HEK293 (cell line): ENCODE measurements at regions not wholly inside any gene's neighbourhood (a gene's known extent, or its start where the extent isn't known, plus 50 kb on each side); places are given as distances from the start of the nearest gene placed in this dataset.

Experiments
- CTCF ChIA-PET: fragments of 350-600 bp; formaldehyde crosslinking; extraction: SDS; loops from one replicate; lab custom pipeline; 2021; ENCODE audit warnings: antibody characterized with exemption; lab: Yijun Ruan, JAX
- POLR2A ChIA-PET: fragments of 300-600 bp; formaldehyde crosslinking; extraction: SDS; loops from one replicate; lab custom pipeline; 2020; ENCODE audit warnings: antibody characterized with exemption, inconsistent platforms; lab: Yijun Ruan, JAX
- H3K27ac ChIP-seq: fragments of 200-500 bp; sonication (Bioruptor generic); 2 replicates; pipeline ENCODE4 v1.5.1; 2014; ENCODE audit warnings: low read depth, low read length, control low read depth, inconsistent platforms; ENCODE audit errors: extremely low read depth
- H3K36me3 ChIP-seq, 2 experiments: fragments of 200-500 bp in 1 of 2; sonication (Bioruptor generic) in 1 of 2; 1 replicate in 1 of 2; 2 replicates in 1 of 2; pipeline ENCODE4 v1.5.1; 2014 to 2017; ENCODE audit warnings: inconsistent platforms in 2 of 2, low read length in 2 of 2; ENCODE audit not compliant: control insufficient read depth in 2 of 2, insufficient read depth in 1 of 2
- H3K4me1 ChIP-seq: fragments of 200-500 bp; sonication (Bioruptor generic); 2 replicates; pipeline ENCODE4 v1.5.1; 2014; ENCODE audit warnings: mild to moderate bottlenecking, low read length, inconsistent platforms; ENCODE audit not compliant: control insufficient read depth, insufficient read depth
- H3K4me3 ChIP-seq: 2 replicates; pipeline ENCODE4 v1.5.1; 2011; ENCODE audit warnings: low read depth, mild to moderate bottlenecking, control low read depth, low read length, moderate library complexity
- H3K9me3 ChIP-seq: fragments of 200-500 bp; sonication (Bioruptor generic); 2 replicates; pipeline ENCODE4 v1.5.1; 2014; ENCODE audit warnings: low read depth, low read length, inconsistent platforms; ENCODE audit not compliant: control insufficient read depth, insufficient read depth
- KLF1 ChIP-seq: fragments of 450-650 bp; formaldehyde crosslinking; IDR thresholded peaks from 2 replicates; pipeline ENCODE4 v1.5.1; 2016; ENCODE audit warnings: missing biosample characterization, missing genetic modification characterization
- KLF16 ChIP-seq: fragments of 450-650 bp; formaldehyde crosslinking; IDR thresholded peaks from 2 replicates; pipeline ENCODE4 v1.5.1; 2017; ENCODE audit warnings: missing biosample characterization, missing genetic modification characterization
- KLF9 ChIP-seq: fragments of 450-650 bp; formaldehyde crosslinking; IDR thresholded peaks from 2 replicates; pipeline ENCODE4 v1.5.1; 2016; ENCODE audit warnings: missing biosample characterization, missing genetic modification characterization, low read depth
- MEIS1 ChIP-seq: sonication (generic); formaldehyde crosslinking; IDR thresholded peaks from 2 replicates; pipeline ENCODE4 v1.8.1; 2022; ENCODE audit warnings: missing genetic modification reagents, mild to moderate bottlenecking, borderline replicate concordance
- PRDM1 ChIP-seq: fragments of 450-650 bp; formaldehyde crosslinking; IDR thresholded peaks from 2 replicates; pipeline ENCODE4; 2016; ENCODE audit warnings: missing biosample characterization, missing genetic modification characterization
- ZBTB17 ChIP-seq: fragments of 450-650 bp; formaldehyde crosslinking; IDR thresholded peaks from 2 replicates; pipeline ENCODE4 v1.5.1; 2016; ENCODE audit warnings: missing biosample characterization, missing genetic modification characterization
- ZFP37 ChIP-seq: fragments of 450-650 bp; formaldehyde crosslinking; IDR thresholded peaks from 2 replicates; pipeline ENCODE4 v1.5.1; 2016; ENCODE audit warnings: missing biosample characterization, missing genetic modification characterization
- ZFP69B ChIP-seq: fragments of 450-650 bp; formaldehyde crosslinking; IDR thresholded peaks from 2 replicates; pipeline ENCODE4 v1.5.1; 2016; ENCODE audit warnings: missing biosample characterization, missing genetic modification characterization
- ZNF174 ChIP-seq: fragments of 450-650 bp; formaldehyde crosslinking; IDR thresholded peaks from 2 replicates; pipeline ENCODE4 v1.5.0; 2017; ENCODE audit warnings: missing biosample characterization, mild to moderate bottlenecking, missing genetic modification characterization
- ZNF211 ChIP-seq: fragments of 450-650 bp; formaldehyde crosslinking; IDR thresholded peaks from 2 replicates; pipeline ENCODE4 v1.5.1; 2016; ENCODE audit warnings: low read depth, missing biosample characterization, missing genetic modification characterization
- ZNF24 ChIP-seq: fragments of 450-650 bp; formaldehyde crosslinking; IDR thresholded peaks from 2 replicates; pipeline ENCODE4 v1.5.1; 2016; ENCODE audit warnings: missing biosample characterization, missing genetic modification characterization
- ZNF324 ChIP-seq: fragments of 450-650 bp; formaldehyde crosslinking; IDR thresholded peaks from 2 replicates; pipeline ENCODE4 v1.5.1; 2016; ENCODE audit warnings: missing biosample characterization, missing genetic modification characterization
- ZNF366 ChIP-seq: fragments of 450-650 bp; formaldehyde crosslinking; conservative IDR thresholded peaks from 2 replicates; pipeline ENCODE4 v1.5.1; 2016; ENCODE audit warnings: missing biosample characterization, missing genetic modification characterization
- ZNF521 ChIP-seq: fragments of 450-650 bp; formaldehyde crosslinking; IDR thresholded peaks from 2 replicates; pipeline ENCODE4 v1.5.1; 2017; ENCODE audit warnings: missing biosample characterization, mild to moderate bottlenecking, missing genetic modification characterization
- ZNF529 ChIP-seq: fragments of 450-650 bp; formaldehyde crosslinking; IDR thresholded peaks from 2 replicates; pipeline ENCODE4 v1.5.1; 2017; ENCODE audit warnings: missing genetic modification characterization, missing biosample characterization; ENCODE audit not compliant: insufficient replicate concordance
- ZNF654 ChIP-seq: fragments of 450-650 bp; formaldehyde crosslinking; IDR thresholded peaks from 2 replicates; pipeline ENCODE4 v1.5.1; 2016; ENCODE audit warnings: low read depth, missing biosample characterization, missing genetic modification characterization
- ZNF660 ChIP-seq: fragments of 450-650 bp; IDR thresholded peaks from 2 replicates; pipeline ENCODE4 v1.5.1; 2018; ENCODE audit warnings: missing biosample characterization, mild to moderate bottlenecking, missing genetic modification characterization
- ZNF677 ChIP-seq: fragments of 450-650 bp; IDR thresholded peaks from 2 replicates; pipeline ENCODE4 v1.5.0; 2018; ENCODE audit warnings: missing biosample characterization, mild to moderate bottlenecking, missing genetic modification characterization, moderate library complexity
- TF ChIP-seq, protein P1 (sequence below): fragments of 450-650 bp; formaldehyde crosslinking; IDR thresholded peaks from 2 replicates; pipeline ENCODE4 v1.5.1; 2017; ENCODE audit warnings: missing biosample characterization, missing genetic modification characterization

DNA sequence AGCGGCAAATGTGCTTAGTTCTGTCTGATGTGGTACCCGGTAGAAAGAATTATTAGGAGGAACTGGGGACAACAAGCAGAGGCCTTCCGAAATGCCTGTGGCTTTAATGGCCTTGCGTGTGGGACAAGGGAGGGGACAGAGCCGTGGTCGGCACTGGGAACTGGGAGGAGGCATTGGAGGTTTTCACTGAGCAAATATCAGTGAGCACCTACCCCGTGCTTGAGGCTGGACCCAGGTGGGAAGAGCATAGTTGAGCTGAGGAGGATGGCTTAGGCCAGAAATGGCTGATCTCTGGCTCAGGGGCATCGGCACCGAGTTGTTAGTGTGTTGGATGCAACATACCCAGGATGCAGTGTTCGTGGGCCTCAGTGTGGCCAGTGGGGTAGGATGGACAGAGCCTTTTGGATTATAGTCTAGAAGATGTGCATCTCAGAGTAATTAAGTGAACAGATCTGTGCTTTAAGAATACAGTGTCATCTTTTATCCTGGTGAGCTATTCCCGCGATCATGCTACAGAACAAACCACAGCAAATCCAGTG lies 201.3 kb downstream of the TEX29 start (continued):
- no peak for TF ChIP-seq KLF16 (tag by site-specific recombination)
- TF ChIP-seq ZFP69B, result no peak
- no peak for TF ChIP-seq KLF9

DNA sequence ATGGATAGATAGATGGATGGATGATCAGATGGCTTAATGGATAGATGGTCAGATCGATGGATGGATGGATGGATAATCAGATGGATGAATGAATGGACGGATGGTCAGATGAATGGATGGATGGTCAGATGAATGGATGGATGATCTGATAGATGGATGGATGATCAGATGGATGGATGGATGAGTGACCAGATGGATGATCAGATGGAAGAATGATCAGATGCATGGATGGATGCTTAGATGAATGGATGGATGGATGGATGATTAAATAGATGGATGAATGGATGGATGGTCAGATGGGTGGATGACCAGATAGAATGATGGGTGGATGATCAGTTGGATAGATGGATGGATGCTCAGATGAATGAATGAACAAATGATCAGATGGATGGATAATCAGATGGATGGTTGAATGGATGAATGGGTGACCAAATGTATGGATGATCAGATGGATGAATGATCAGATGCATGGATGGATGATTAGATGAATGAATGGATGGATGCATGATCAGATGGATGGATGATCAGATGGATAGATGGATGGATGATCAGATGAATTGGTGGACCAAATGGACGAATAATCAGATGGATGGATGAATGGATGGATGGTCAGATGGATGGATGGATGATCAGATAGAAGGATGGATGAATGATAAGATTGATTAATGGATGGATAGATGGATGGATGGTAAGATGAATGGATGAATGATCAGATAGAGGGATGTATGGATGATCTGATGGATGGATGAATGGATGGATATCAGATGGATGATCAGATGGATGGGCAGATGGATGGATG lies 205.1 kb downstream of the TEX29 start:
- no peak overlapping the region for H3K27ac ChIP-seq
- no peaks in the 10 kb centered on the region for H3K36me3 ChIP-seq
- H3K4me3 ChIP-seq, result no peak overlapping the region
- CTCF ChIA-PET, result no interaction called here
- TF ChIP-seq ZNF529, result no peak
- peak; percentile 100 for TF ChIP-seq ZBTB17 (tag by site-specific recombination)
- TF ChIP-seq ZNF366 (tag by site-specific recombination), result peak; percentile 83
- no peaks in the 10 kb centered on the region for H3K9me3 ChIP-seq
- POLR2A ChIA-PET, result no interaction called here
- H3K4me1 ChIP-seq, result no peaks in the 10 kb centered on the region

DNA sequence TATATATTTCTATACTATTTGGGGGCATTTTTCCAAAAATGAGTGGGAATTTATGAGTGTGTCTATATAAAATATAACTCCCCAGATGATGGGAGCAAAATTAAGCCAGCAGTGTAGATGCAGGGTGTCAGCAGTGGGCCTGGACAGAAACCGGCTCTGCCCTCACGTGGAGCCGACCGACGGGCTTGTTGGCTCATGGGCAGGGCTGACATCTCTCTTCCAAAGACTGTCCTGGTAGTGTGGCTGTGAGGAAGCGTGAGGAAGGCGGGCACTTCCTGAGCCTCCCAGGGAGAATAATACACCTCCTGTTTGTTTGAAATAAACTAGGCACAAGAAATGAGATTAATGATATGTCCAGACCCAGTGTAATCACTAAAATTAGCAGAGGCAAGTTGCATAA lies 206.5 kb downstream of the TEX29 start:
- Histone ChIP-seq H3K4me3 (no peak overlapping the region), H3K27ac (no peak overlapping the region)
- CTCF ChIA-PET, result no interaction called here

DNA sequence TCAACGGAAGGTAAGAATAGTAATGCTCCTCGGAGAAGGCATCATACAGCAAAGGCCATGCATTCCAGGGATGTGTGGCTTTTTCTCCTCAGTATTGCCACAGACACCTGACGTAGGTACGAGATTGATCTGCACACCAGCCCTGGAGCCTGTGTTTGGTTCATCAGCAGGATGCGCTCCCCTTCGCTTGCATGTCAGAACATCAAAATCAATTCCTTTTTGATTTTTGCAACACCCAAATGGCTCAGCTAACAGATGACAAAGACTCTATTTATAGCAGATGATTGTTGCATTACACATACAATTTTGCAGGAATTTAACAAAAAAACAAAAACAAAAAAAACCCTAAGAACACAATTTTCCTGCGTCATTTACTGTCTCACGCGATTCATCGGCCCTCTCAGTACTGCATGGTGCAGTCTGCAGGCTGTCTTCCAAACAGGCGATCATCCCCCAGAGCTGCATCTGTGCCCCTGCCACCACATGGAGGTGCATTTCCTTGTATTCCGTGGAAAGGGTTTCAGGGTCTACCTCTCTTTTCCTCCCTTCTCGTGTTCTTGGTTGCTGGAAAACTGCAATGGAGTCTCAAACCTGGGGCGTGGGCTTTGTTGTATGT lies 207.3 kb downstream of the TEX29 start:
- ChIA-PET POLR2A (no interaction called here), CTCF (no interaction called here)
- TF ChIP-seq ZNF654 (tag by site-specific recombination) (no peak), ZNF521 (tag by site-specific recombination) (no peak), ZNF174 (tag by site-specific recombination) (no peak), ZNF24 (no peak), PRDM1 (no peak)
- TF ChIP-seq, protein P1, sequence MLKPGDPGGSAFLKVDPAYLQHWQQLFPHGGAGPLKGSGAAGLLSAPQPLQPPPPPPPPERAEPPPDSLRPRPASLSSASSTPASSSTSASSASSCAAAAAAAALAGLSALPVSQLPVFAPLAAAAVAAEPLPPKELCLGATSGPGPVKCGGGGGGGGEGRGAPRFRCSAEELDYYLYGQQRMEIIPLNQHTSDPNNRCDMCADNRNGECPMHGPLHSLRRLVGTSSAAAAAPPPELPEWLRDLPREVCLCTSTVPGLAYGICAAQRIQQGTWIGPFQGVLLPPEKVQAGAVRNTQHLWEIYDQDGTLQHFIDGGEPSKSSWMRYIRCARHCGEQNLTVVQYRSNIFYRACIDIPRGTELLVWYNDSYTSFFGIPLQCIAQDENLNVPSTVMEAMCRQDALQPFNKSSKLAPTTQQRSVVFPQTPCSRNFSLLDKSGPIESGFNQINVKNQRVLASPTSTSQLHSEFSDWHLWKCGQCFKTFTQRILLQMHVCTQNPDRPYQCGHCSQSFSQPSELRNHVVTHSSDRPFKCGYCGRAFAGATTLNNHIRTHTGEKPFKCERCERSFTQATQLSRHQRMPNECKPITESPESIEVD, result no peak
- Histone ChIP-seq H3K27ac (no peak overlapping the region), H3K36me3 (no peaks in the 10 kb centered on the region), H3K4me3 (no peak overlapping the region), H3K4me1 (no peaks in the 10 kb centered on the region), H3K9me3 (no peaks in the 10 kb centered on the region)

More for the DNA sequence above, 206.5 kb downstream of the TEX29 start:
- Histone ChIP-seq H3K9me3 (no peaks in the 10 kb centered on the region), H3K36me3 (no peaks in the 10 kb centered on the region), H3K4me1 (no peaks in the 10 kb centered on the region)
- POLR2A ChIA-PET, result no interaction called here
- TF ChIP-seq ZNF660 (no peak), ZNF324 (tag by site-specific recombination) (no peak), KLF16 (tag by site-specific recombination) (no peak), ZNF211 (tag by site-specific recombination) (no peak), MEIS1 (CRISPR knock-in tag) (no peak), KLF1 (tag by site-specific recombination) (no peak), ZNF677 (no peak), ZNF529 (no peak), ZFP37 (tag by site-specific recombination) (no peak)
